HCT116 (cell line): ENCODE measurements at regions not wholly inside any gene's neighbourhood (a gene's known extent, or its start where the extent isn't known, plus 50 kb on each side); places are given as distances from the start of the nearest gene placed in this dataset.

Experiments
- ATAC-seq: fragments of 200-7000 bp; cut with Tn5 transposase; 2 replicates; pipeline ENCODE4 v1.9.1; 2020; ENCODE audit warnings: mild to moderate bottlenecking, moderate library complexity
- BruUV-seq: library from RNA; stranded (reverse); fragments of 400-500 nt; replicated peaks from 2 replicates; lab custom pipeline; 2021; lab: Mats Ljungman, UMichigan
- CTCF ChIA-PET: fragments of 300-600 bp; sonication (Branson Sonifier 250); formaldehyde crosslinking; loops from one replicate; lab custom pipeline; 2021; ENCODE audit warnings: antibody characterized with exemption; lab: Charles Lee
- POLR2A ChIA-PET: fragments of 300-600, 350-600 bp; sonication (Branson Sonifier 250); formaldehyde crosslinking; loops from one replicate; lab custom pipeline; 2021; ENCODE audit warnings: antibody characterized with exemption; lab: Charles Lee
- RAD21 ChIA-PET, 2 experiments: fragments of 300-600 bp; sonication (Branson Sonifier 250); formaldehyde crosslinking; loops; one replicate each; lab custom pipeline; 2023; ENCODE audit warnings: low total read pairs in 2 of 2; ENCODE audit not compliant: uncharacterized antibody in 2 of 2, unreplicated experiment in 2 of 2, low non-redundant PET in 1 of 2; lab: Charles Lee
- DNase-seq: peaks from one replicate; pipeline ENCODE4 v3.0.0-alpha.2; 2010; ENCODE audit warnings: low read depth, low spot score
- H2AFZ ChIP-seq: fragments of 200-600 bp; shearing (Covaris generic), sonication (generic); 2 replicates; pipeline ENCODE4 v1.6.1; 2017; ENCODE audit warnings: low read depth, mixed run types, mixed read lengths, antibody characterized with exemption, low read length; ENCODE audit not compliant: poor library complexity, severe bottlenecking
- H3K27ac ChIP-seq: 2 replicates; pipeline ENCODE4 v1.5.1; 2012; ENCODE audit warnings: low read depth, low read length
- H3K27me3 ChIP-seq: fragments of 200-600 bp; sonication (generic); 2 replicates; pipeline ENCODE4 v1.6.1; 2016; ENCODE audit warnings: mixed run types, low read length, mixed read lengths; ENCODE audit not compliant: insufficient read depth
- H3K36me3 ChIP-seq, 2 experiments: fragments of 200-500 bp in 1 of 2; fragments of 200-600 bp in 1 of 2; sonication (Bioruptor generic) in 1 of 2; sonication (generic) in 1 of 2; 2 replicates each; pipeline versions ENCODE4 v1.5.1 to v1.6.1; 2014 to 2016; ENCODE audit warnings: low read length in 2 of 2, inconsistent platforms in 1 of 2, mixed read lengths in 1 of 2, mixed run types in 1 of 2; ENCODE audit not compliant: insufficient read depth in 2 of 2, control insufficient read depth in 1 of 2
- H3K4me1 ChIP-seq, 2 experiments: fragments of 200-600 bp in 1 of 2; sonication (generic) in 1 of 2; 2 replicates each; pipeline versions ENCODE4 v1.5.1 to v1.6.1; 2012 to 2017; ENCODE audit warnings: low read length in 2 of 2, inconsistent platforms in 1 of 2, mild to moderate bottlenecking in 1 of 2, mixed read lengths in 1 of 2, mixed run types in 1 of 2, moderate library complexity in 1 of 2; ENCODE audit not compliant: insufficient read depth in 2 of 2, control insufficient read depth in 1 of 2
- H3K4me2 ChIP-seq: fragments of 200-600 bp; sonication (generic); 2 replicates; pipeline ENCODE4 v1.6.1; 2017; ENCODE audit warnings: mixed run types, low read length, mixed read lengths
- H3K4me3 ChIP-seq, 2 experiments: fragments of 200-600 bp in 1 of 2; sonication (generic) in 1 of 2; replicated peaks in 1 of 2; 2 replicates each; pipeline ENCODE4 v1.5.1; 2011 to 2016; ENCODE audit warnings: low read length in 2 of 2, control low read depth in 1 of 2, low read depth in 1 of 2, mild to moderate bottlenecking in 1 of 2, mixed read lengths in 1 of 2, mixed run types in 1 of 2
- H3K79me2 ChIP-seq: fragments of 200-600 bp; sonication (generic); 2 replicates; pipeline ENCODE4 v1.6.1; 2017; ENCODE audit warnings: mild to moderate bottlenecking, mixed run types, low read length, moderate library complexity, mixed read lengths; ENCODE audit not compliant: insufficient read depth
- H3K9ac ChIP-seq: fragments of 200-600 bp; sonication (generic); 2 replicates; pipeline ENCODE4 v1.6.1; 2016; ENCODE audit warnings: low read length, mixed read lengths
- H3K9me2 ChIP-seq: fragments of 200-600 bp; sonication (generic), shearing (Covaris generic); 2 replicates; pipeline ENCODE4 v1.6.1; 2017; ENCODE audit warnings: mixed run types, mild to moderate bottlenecking, moderate library complexity; ENCODE audit not compliant: insufficient read depth
- H3K9me3 ChIP-seq, 2 experiments: fragments of 200-500 bp in 1 of 2; fragments of 200-600 bp in 1 of 2; sonication (Bioruptor generic) in 1 of 2; sonication (generic) in 1 of 2; 2 replicates each; pipeline ENCODE4 v1.6.1; 2014 to 2017; ENCODE audit warnings: low read length in 2 of 2, mixed read lengths in 2 of 2, inconsistent platforms in 1 of 2, low read depth in 1 of 2, mild to moderate bottlenecking in 1 of 2, mixed run types in 1 of 2, moderate library complexity in 1 of 2; ENCODE audit not compliant: control insufficient read depth in 1 of 2, insufficient read depth in 1 of 2
- H4K20me1 ChIP-seq: fragments of 200-600 bp; sonication (generic), shearing (Covaris generic); 2 replicates; pipeline ENCODE4 v1.6.1; 2017; ENCODE audit warnings: mixed run types, mild to moderate bottlenecking, moderate library complexity; ENCODE audit not compliant: insufficient read depth
- CEBPB ChIP-seq: IDR thresholded peaks from 2 replicates; pipeline ENCODE4 v1.6.1; 2012; ENCODE audit warnings: low read depth
- ELF1 ChIP-seq: IDR thresholded peaks from 2 replicates; pipeline ENCODE4 v1.6.1; 2012; ENCODE audit warnings: low read depth, borderline replicate concordance
- EZH2 ChIP-seq: fragments of 200-600 bp; sonication (generic); IDR thresholded peaks from 2 replicates; pipeline ENCODE4 v1.6.1; 2017; ENCODE audit warnings: antibody characterized with exemption, mixed run types
- EZH2phosphoT487 ChIP-seq: fragments of 200-600 bp; IDR thresholded peaks from 2 replicates; pipeline ENCODE4 v1.6.1; 2018; ENCODE audit warnings: antibody characterized with exemption, borderline replicate concordance
- JUND ChIP-seq: IDR thresholded peaks from 2 replicates; pipeline ENCODE4 v1.6.1; 2012
- MAX ChIP-seq: IDR thresholded peaks from 2 replicates; pipeline ENCODE4 v1.6.1; 2012
- SP1 ChIP-seq: IDR thresholded peaks from 2 replicates; pipeline ENCODE4 v1.6.1; 2012; ENCODE audit warnings: low read depth
- TCF7L2 ChIP-seq: IDR thresholded peaks from 2 replicates; pipeline ENCODE4 v1.7.0; 2011; ENCODE audit warnings: borderline replicate concordance, inconsistent platforms; ENCODE audit not compliant: insufficient read depth, insufficient read length; ENCODE audit errors: extremely low read depth
- YY1 ChIP-seq: IDR thresholded peaks from 2 replicates; pipeline ENCODE4 v1.6.1; 2011; ENCODE audit warnings: low read length, low read depth, moderate library complexity, mild to moderate bottlenecking; ENCODE audit not compliant: insufficient replicate concordance; ENCODE audit errors: extremely low read depth
- ZFX ChIP-seq: fragments of 450-650 bp; IDR thresholded peaks from 2 replicates; pipeline ENCODE4 v1.6.1; 2017
- intact Hi-C: fragments of 100-400 bp; cut with micrococcal nuclease; formaldehyde crosslinking; loops from 2 replicates; pipeline ENCODE4 v1.10.0; 2022

DNA sequence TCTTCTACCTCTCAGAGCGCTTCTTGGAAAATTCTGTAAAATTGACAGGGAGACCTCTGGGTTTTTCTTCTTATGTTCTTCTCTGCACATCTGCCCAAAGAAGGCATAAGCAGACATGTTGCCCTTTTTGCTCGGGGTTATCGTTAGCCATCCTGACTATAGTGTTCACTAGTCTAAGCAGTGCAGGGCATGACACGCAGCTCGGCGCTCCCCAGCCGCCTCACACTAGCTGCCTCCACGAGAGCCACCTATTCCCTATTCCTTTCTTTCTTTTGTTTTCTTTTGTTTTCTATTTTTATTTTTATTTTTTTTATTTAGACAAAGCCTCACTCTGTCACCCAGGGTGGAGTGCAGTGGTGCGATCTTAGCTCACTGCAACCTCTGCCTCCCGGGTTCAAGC is 100.2 kb upstream of the OPRM1 start:
- Histone ChIP-seq H2AFZ (no peak overlapping the region), H3K9ac (no peak overlapping the region), H3K9me3 (no peaks in the 10 kb centered on the region), H3K27me3 (peaks cover 16% of the 10 kb centered on the region; the same call in 1 of the 2 replicates), H3K4me2 (no peak overlapping the region), H3K4me1 (no peaks in the 10 kb centered on the region), H3K27ac (no peak overlapping the region), H3K36me3 (no peaks in the 10 kb centered on the region), H3K9me2 (no peaks in the 10 kb centered on the region), H3K79me2 (no peaks in the 10 kb centered on the region), H3K4me3 (no peak overlapping the region), H4K20me1 (no peaks in the 10 kb centered on the region)
- ATAC-seq (no peak), DNase-seq (no peak)
- intact Hi-C loops, result no loop called here
- POLR2A ChIA-PET, result no interaction called here
- RAD21 ChIA-PET, result no interaction called here
- CTCF ChIA-PET, result no interaction called here
- TF ChIP-seq TCF7L2 (no peak), CEBPB (no peak), ELF1 (no peak), YY1 (no peak), MAX (no peak), ZFX (no peak), EZH2 (no peak), JUND (no peak), SP1 (no peak)
- BruUV-seq, result no TSS peak

DNA sequence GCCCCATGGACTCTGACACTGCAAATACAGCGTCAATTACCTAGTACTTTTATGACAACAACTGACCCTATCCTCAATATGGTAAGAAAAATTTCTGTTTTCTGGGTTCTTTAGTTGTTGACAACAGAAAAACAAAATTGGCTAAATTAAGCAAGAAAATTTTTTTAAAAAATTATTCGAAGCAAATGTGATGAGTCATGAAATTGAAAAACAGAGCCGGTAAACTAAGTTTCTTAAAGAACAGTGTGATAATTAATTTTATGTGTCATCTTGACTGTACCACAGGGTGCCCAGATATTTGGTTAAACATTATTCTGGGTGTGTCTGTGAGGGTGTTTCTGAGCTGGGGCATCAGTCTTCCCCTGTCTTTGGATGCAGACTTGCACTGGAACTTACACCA is 107.6 kb upstream of the OPRM1 start:
- TF ChIP-seq ZFX, result no peak
- TF ChIP-seq CEBPB, result no peak
- TF ChIP-seq EZH2phosphoT487, result no peak
- peaks cover 8% of the 10 kb centered on the region; the same call in 1 of the 2 replicates for H3K27me3 ChIP-seq
- POLR2A ChIA-PET, result no interaction called here
- no peak overlapping the region for H3K27ac ChIP-seq
- no peak overlapping the region for H3K4me2 ChIP-seq
- no peaks in the 10 kb centered on the region for H4K20me1 ChIP-seq
- DNase-seq (no peak), ATAC-seq (no peak)
- no peak overlapping the region for H3K9ac ChIP-seq
- RAD21 ChIA-PET, result no interaction called here
- CTCF ChIA-PET, result no interaction called here
- BruUV-seq, result no TSS peak
- H3K36me3 ChIP-seq, result no peaks in the 10 kb centered on the region
- no peak overlapping the region for H3K4me3 ChIP-seq
- no peak overlapping the region for H2AFZ ChIP-seq
- H3K9me3 ChIP-seq, result no peaks in the 10 kb centered on the region
- H3K9me2 ChIP-seq, result no peaks in the 10 kb centered on the region
- no peaks in the 10 kb centered on the region for H3K79me2 ChIP-seq
- no peaks in the 10 kb centered on the region for H3K4me1 ChIP-seq
- intact Hi-C loops, result no loop called here
